22Rv1 (cell line): ENCODE measurements at regions not wholly inside any gene's neighbourhood (a gene's known extent, or its start where the extent isn't known, plus 50 kb on each side); places are given as distances from the start of the nearest gene placed in this dataset.

Source experiments
- H3K27ac ChIP-seq: fragments of 450-650 bp; 2 replicates; pipeline ENCODE4 v1.5.1; 2017
- CTCF ChIP-seq: fragments of 450-650 bp; IDR thresholded peaks from 2 replicates; pipeline ENCODE4 v1.5.1; 2017; ENCODE audit warnings: mild to moderate bottlenecking
- ZFX ChIP-seq: fragments of 450-650 bp; IDR thresholded peaks from 2 replicates; pipeline ENCODE4 v1.6.1; 2017; ENCODE audit warnings: antibody characterized with exemption, borderline replicate concordance

- no peak for TF ChIP-seq CTCF
- TF ChIP-seq ZFX = no peak
- no peak overlapping the region for H3K27ac ChIP-seq
Observed at GRCh38 chr6:106778943-106779342, 149.6 kb downstream of the QRSL1 start.

GRCh38 chr6:106773996-106774629 lies 144.7 kb downstream of the QRSL1 start:
- TF ChIP-seq CTCF (no peak), ZFX (no peak)
- no peak overlapping the region for H3K27ac ChIP-seq

GRCh38 chr6:106773522-106773921 lies 144.1 kb downstream of the QRSL1 start:
- H3K27ac ChIP-seq = no peak overlapping the region
- TF ChIP-seq ZFX (no peak), CTCF (no peak)

GRCh38 chr6:106772270-106773142 lies 143.1 kb downstream of the QRSL1 start:
- TF ChIP-seq ZFX (no peak), CTCF (no peak)
- H3K27ac ChIP-seq = no peak overlapping the region

GRCh38 chr6:106771822-106772221 lies 142.4 kb downstream of the QRSL1 start:
- no peak overlapping the region for H3K27ac ChIP-seq
- no peak for TF ChIP-seq ZFX
- TF ChIP-seq CTCF = no peak

- no peak overlapping the region for H3K27ac ChIP-seq
- TF ChIP-seq CTCF = no peak
- TF ChIP-seq ZFX = no peak
Observed at GRCh38 chr6:106770663-106771062, 141.3 kb downstream of the QRSL1 start.

- no peak overlapping the region for H3K27ac ChIP-seq
- no peak for TF ChIP-seq ZFX
- TF ChIP-seq CTCF = no peak
Observed at GRCh38 chr6:106770081-106770480, 140.7 kb downstream of the QRSL1 start.
